Aorta (tissue), 5 donors: ENCODE measurements at regions not wholly inside any gene's neighbourhood (a gene's known extent, or its start where the extent isn't known, plus 50 kb on each side); places are given as distances from the start of the nearest gene placed in this dataset.
"Not testable (repeated sequence)": the region's sequence is repeated elsewhere in the genome, so short reads cannot be mapped to it uniquely, and the experiment has no call there.

Experiments
- ATAC-seq: fragments of 200-7000 bp; cut with Tn5 transposase; one replicate; pipeline ENCODE4 v1.9.1; 2022; ENCODE audit warnings: moderate library complexity; ENCODE audit not compliant: low FRiP score
- DNase-seq, 2 donors: peaks; one replicate each; pipeline ENCODE4 v3.0.0-alpha.2; 2020
- H3K27ac ChIP-seq, 2 donors: one replicate each; pipeline ENCODE4 v1.5.1; 2013; ENCODE audit warnings: low read length in 2 of 2, mild to moderate bottlenecking in 2 of 2, moderate library complexity in 2 of 2, control low read depth in 1 of 2, inconsistent platforms in 1 of 2, low read depth in 1 of 2
- H3K27me3 ChIP-seq, 2 donors: one replicate each; pipeline ENCODE4 v1.6.1; 2013; ENCODE audit warnings: control low read depth in 1 of 2, low read length in 1 of 2, mild to moderate bottlenecking in 1 of 2, moderate library complexity in 1 of 2; ENCODE audit not compliant: insufficient read depth in 2 of 2, control insufficient read depth in 1 of 2
- H3K36me3 ChIP-seq, 2 donors: one replicate each; pipeline ENCODE4 v1.6.1; 2013; ENCODE audit warnings: control low read depth in 1 of 2, low read length in 1 of 2, mild to moderate bottlenecking in 1 of 2; ENCODE audit not compliant: insufficient read depth in 2 of 2, control insufficient read depth in 1 of 2
- H3K4me1 ChIP-seq, 2 donors: one replicate each; pipeline ENCODE4 v1.6.1; 2013; ENCODE audit warnings: low read length in 2 of 2, control low read depth in 1 of 2, mild to moderate bottlenecking in 1 of 2, moderate library complexity in 1 of 2; ENCODE audit not compliant: insufficient read depth in 2 of 2, control insufficient read depth in 1 of 2
- H3K4me3 ChIP-seq, 2 donors: one replicate each; pipeline ENCODE4 v1.5.1; 2013; ENCODE audit warnings: low read length in 2 of 2, control low read depth in 1 of 2, mild to moderate bottlenecking in 1 of 2
- H3K9me3 ChIP-seq: one replicate; pipeline ENCODE4 v1.6.1; 2013; ENCODE audit warnings: mild to moderate bottlenecking, low read length; ENCODE audit not compliant: control insufficient read depth
- WGBS, 2 donors: extraction: QIAGEN DNeasy Blood & Tissue Kit; methylation state at CpG; one replicate each; pipeline ENCODE4 v1.1.7; 2013; 5-methylcytosine and 5-hydroxymethylcytosine counted together
- intact Hi-C, 2 donors: fragments of 100-400 bp; cut with DNase I; formaldehyde crosslinking; loops; one replicate each; pipeline versions ENCODE4 v1.14.2 to v1.15.0; 2022
- donor health status: healthy with polysubstance abuse.
- donor health status: Bipolar disorder and iron deficiency.
- donor health status: DM: no; HTN: no; CAD: no.
- donor health status: DM: no; HTN: no; CAD: no.
- donor health status: DM: yes; HTN: yes; CAD: no.

GRCh38 chr3:11739706-11740105, 96.0 kb upstream of the VGLL4 start:
- ATAC-seq: no peak
- Histone ChIP-seq H3K27ac (no peak overlapping the region), H3K4me3 (no peak overlapping the region), H3K27me3 (no peaks in the 10 kb centered on the region), H3K4me1 (no peaks in the 10 kb centered on the region), H3K36me3 (no peaks in the 10 kb centered on the region), H3K9me3 (no peaks in the 10 kb centered on the region)
- 58 to 61% methylated on average over 3 of the region's 3 CpGs for WGBS, 2 donors
- intact Hi-C loops: no loop called here
- DNase-seq: no peak

- no peak overlapping the region for H3K4me3 ChIP-seq
- no peaks in the 10 kb centered on the region for H3K36me3 ChIP-seq
- ATAC-seq (no peak), DNase-seq (no peak)
- H3K27ac ChIP-seq: no peak overlapping the region
- intact Hi-C loops: no loop called here
- H3K27me3 ChIP-seq: no peaks in the 10 kb centered on the region
- H3K9me3 ChIP-seq: no peaks in the 10 kb centered on the region
- no peaks in the 10 kb centered on the region for H3K4me1 ChIP-seq
- 70 to 75% methylated on average over 2 of the region's 2 CpGs for WGBS, 2 donors
These were observed 95.4 kb upstream of the VGLL4 start for GRCh38 chr3:11739123-11739522.

- Histone ChIP-seq H3K9me3 (no peaks in the 10 kb centered on the region), H3K27me3 (no peaks in the 10 kb centered on the region), H3K36me3 (no peaks in the 10 kb centered on the region), H3K4me1 (no peaks in the 10 kb centered on the region), H3K27ac (no peak overlapping the region), H3K4me3 (no peak overlapping the region)
- 86 to 89% methylated on average over 7 of the region's 7 CpGs for WGBS, 2 donors
- ATAC-seq (no peak), DNase-seq (no peak)
- intact Hi-C loops: no loop called here
These were observed 94.0 kb upstream of the VGLL4 start for GRCh38 chr3:11737742-11738141.

- no peak for ATAC-seq
- intact Hi-C loops: no loop called here
- peak in 1 of 2 donors; percentile 25 for DNase-seq
- Histone ChIP-seq H3K9me3 (no peaks in the 10 kb centered on the region), H3K4me1 (no peaks in the 10 kb centered on the region), H3K4me3 (no peak overlapping the region), H3K27ac (no peak overlapping the region), H3K36me3 (no peaks in the 10 kb centered on the region), H3K27me3 (no peaks in the 10 kb centered on the region)
- WGBS, 2 donors: 80 to 81% methylated on average over 9 of the region's 9 CpGs
These were observed 92.6 kb upstream of the VGLL4 start for GRCh38 chr3:11736136-11736833.

DNA sequence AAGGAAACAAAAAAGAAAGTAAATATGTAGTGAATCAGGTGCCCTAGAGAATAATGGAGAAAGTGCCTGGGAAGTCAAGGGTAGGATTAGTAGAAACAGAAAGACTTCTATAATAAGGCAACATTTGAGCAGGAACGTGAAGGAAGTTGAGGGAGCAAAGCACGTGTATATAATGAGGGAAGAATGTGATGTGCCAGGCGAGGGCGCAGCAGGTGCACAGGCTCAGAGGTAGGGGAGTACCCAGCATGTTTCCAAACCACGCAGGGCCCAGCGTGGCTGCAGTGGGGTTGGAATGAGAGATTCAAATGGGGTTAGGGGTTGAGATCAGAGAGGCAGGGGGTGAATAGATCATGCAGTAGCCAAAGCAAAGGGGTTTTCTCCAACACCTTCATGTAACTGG, 91.9 kb upstream of the VGLL4 start:
- ATAC-seq: no peak
- H3K36me3 ChIP-seq: no peaks in the 10 kb centered on the region
- intact Hi-C loops: no loop called here
- no peak overlapping the region for H3K4me3 ChIP-seq
- no peaks in the 10 kb centered on the region for H3K27me3 ChIP-seq
- peak in 1 of 2 donors; percentile 8 for DNase-seq
- 77 to 79% methylated on average over 6 of the region's 6 CpGs for WGBS, 2 donors
- H3K4me1 ChIP-seq: no peaks in the 10 kb centered on the region
- no peak overlapping the region for H3K27ac ChIP-seq
- no peaks in the 10 kb centered on the region for H3K9me3 ChIP-seq

- H3K27me3 ChIP-seq, H3K4me3 ChIP-seq, H3K4me1 ChIP-seq, H3K9me3 ChIP-seq, intact Hi-C loops, H3K36me3 ChIP-seq, ATAC-seq, H3K27ac ChIP-seq: not testable (repeated sequence)
- 96% methylated on average over 4 of the region's 4 CpGs for WGBS, 2 donors
- peak in 1 of 2 donors; percentile 13 for DNase-seq
These were observed 91.4 kb upstream of the VGLL4 start for GRCh38 chr3:11735111-11735510.

DNA sequence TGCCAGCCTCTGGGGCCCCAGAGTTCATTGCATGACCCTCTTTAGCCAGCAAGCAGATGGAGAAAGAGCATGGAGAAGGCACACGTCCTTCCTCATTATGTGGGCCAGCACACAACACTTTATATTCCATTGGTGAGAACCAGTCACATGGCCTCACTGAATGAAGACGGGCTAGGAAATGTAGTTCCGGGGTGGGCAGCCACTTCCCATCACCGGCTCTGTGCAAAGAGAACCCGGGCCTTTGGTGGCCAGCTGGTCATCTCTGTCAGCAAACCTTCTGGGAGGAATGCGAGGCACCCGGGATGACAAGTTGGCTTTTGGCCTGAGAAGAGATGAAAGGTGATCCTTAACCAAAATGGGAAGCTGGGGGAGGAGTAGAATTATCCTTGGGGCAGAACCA, 90.2 kb upstream of the VGLL4 start:
- no peak overlapping the region for H3K27ac ChIP-seq
- intact Hi-C loops: no loop called here
- 79 to 88% methylated on average over 7 of the region's 7 CpGs for WGBS, 2 donors
- no peaks in the 10 kb centered on the region for H3K4me1 ChIP-seq
- no peaks in the 10 kb centered on the region for H3K36me3 ChIP-seq
- ATAC-seq (no peak), DNase-seq (peak in 1 of 2 donors; percentile 12)
- no peaks in the 10 kb centered on the region for H3K27me3 ChIP-seq
- no peaks in the 10 kb centered on the region for H3K9me3 ChIP-seq
- no peak overlapping the region for H3K4me3 ChIP-seq

DNA sequence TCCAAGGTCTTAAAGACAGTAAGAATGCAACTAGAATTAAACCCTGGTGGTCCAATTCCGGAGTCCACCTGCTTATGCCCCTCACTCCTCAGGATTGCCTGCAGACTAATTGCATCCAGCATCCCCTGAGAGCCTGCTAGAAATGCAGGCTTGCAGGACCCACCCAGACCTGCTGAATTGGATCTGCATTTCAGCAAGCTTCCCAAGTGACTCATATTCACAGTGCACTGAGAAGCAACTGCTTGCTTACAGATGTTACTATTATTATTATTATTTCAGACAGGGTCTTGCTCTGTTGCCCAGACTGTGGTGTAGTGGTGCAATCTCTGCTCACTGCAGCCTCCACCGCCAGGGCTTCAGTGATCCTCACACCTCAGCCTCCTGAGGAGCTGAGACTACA, 83.5 kb upstream of the VGLL4 start:
- Histone ChIP-seq H3K27me3 (no peaks in the 10 kb centered on the region), H3K4me1 (no peaks in the 10 kb centered on the region), H3K36me3 (no peaks in the 10 kb centered on the region), H3K27ac (no peak overlapping the region), H3K9me3 (no peaks in the 10 kb centered on the region), H3K4me3 (no peak overlapping the region)
- 93 to 100% methylated on average over 2 of the region's 2 CpGs for WGBS, 2 donors
- intact Hi-C loops: no loop called here
- DNase-seq (no peak), ATAC-seq (no peak)

GRCh38 chr3:11726146-11726545, 82.4 kb upstream of the VGLL4 start:
- ATAC-seq (no peak), DNase-seq (no peak)
- intact Hi-C loops: no loop called here
- Histone ChIP-seq H3K4me1 (no peaks in the 10 kb centered on the region), H3K36me3 (no peaks in the 10 kb centered on the region), H3K4me3 (no peak overlapping the region), H3K27me3 (no peaks in the 10 kb centered on the region), H3K27ac (no peak overlapping the region), H3K9me3 (no peaks in the 10 kb centered on the region)
- 88 to 93% methylated on average over 3 of the region's 3 CpGs for WGBS, 2 donors
